Transverse colon (tissue), 4 donors: ENCODE measurements at regions not wholly inside any gene's neighbourhood (a gene's known extent, or its start where the extent isn't known, plus 50 kb on each side); places are given as distances from the start of the nearest gene placed in this dataset.
"Not testable (repeated sequence)": the region's sequence is repeated elsewhere in the genome, so short reads cannot be mapped to it uniquely, and the experiment has no call there.

Source experiments
- DNase-seq: peaks from one replicate; pipeline ENCODE4 v3.0.0-alpha.2; 2019
- H3K27ac ChIP-seq, 4 donors: fragments of 200-600 bp; sonication (generic); 2 replicates each; pipeline ENCODE4 v1.5.1; 2016 to 2018; ENCODE audit warnings: inconsistent platforms in 4 of 4
- H3K27me3 ChIP-seq: fragments of 200-600 bp; sonication (generic); 2 replicates; pipeline ENCODE4 v1.5.1; 2017; ENCODE audit warnings: inconsistent platforms
- H3K36me3 ChIP-seq, 4 donors: fragments of 200-600 bp; sonication (generic); 2 replicates each; pipeline ENCODE4 v1.5.1; 2017 to 2019; ENCODE audit warnings: inconsistent platforms in 4 of 4
- H3K4me1 ChIP-seq, 4 donors: fragments of 200-600 bp; sonication (generic); 2 replicates each; pipeline ENCODE4 v1.5.1; 2017 to 2020; ENCODE audit warnings: inconsistent platforms in 4 of 4
- H3K4me3 ChIP-seq, 4 donors: fragments of 200-600 bp; sonication (generic); 1 replicate in 1 of 4; 2 replicates in 3 of 4; pipeline versions ENCODE4 v1.5.1 to v1.6.1; 2017 to 2019; ENCODE audit warnings: inconsistent platforms in 4 of 4
- H3K9me3 ChIP-seq, 2 donors: fragments of 200-600 bp; sonication (generic); 2 replicates each; pipeline ENCODE4 v1.5.1; 2017 to 2019; ENCODE audit warnings: inconsistent platforms in 2 of 2
- EP300 ChIP-seq: sonication (generic); formaldehyde crosslinking; IDR thresholded peaks from one replicate; pipeline ENCODE4 v1.6.1; 2017; ENCODE audit warnings: antibody characterized with exemption, low read depth
- POLR2A ChIP-seq: fragments of 450-650 bp; IDR thresholded peaks from one replicate; pipeline ENCODE4 v1.6.1; 2016; ENCODE audit warnings: antibody characterized with exemption, mild to moderate bottlenecking, moderate library complexity
- POLR2AphosphoS5 ChIP-seq, 3 donors: sonication (generic); formaldehyde crosslinking; IDR thresholded peaks; one replicate each; pipeline ENCODE4 v1.6.1; 2016; ENCODE audit warnings: antibody characterized with exemption in 3 of 3
- WGBS, 2 donors: methylation state at CpG; one replicate each; pipeline ENCODE4 v1.1.5; 2018; ENCODE audit warnings: low coverage in 1 of 2; 5-methylcytosine and 5-hydroxymethylcytosine counted together
- in situ Hi-C, 4 donors: fragments of 200-750 bp; cut with MboI; loops; one replicate each; pipeline versions ENCODE4 v1.15.0 to v1.15.1; 2017; ENCODE audit warnings: low sequenced_read_pairs in 3 of 4, low pct_ligation_motif_present in 1 of 4, low pct_unique_long_range_greater_than_20kb in 1 of 4
- intact Hi-C: fragments of 100-400 bp; cut with DNase I; formaldehyde crosslinking; loops from one replicate; pipeline ENCODE4 v1.15.1; 2023; ENCODE audit warnings: low total_unique reads
- TF ChIP-seq, protein P1 (sequence below), 5 experiments: fragments of 200-600 bp in 3 of 5; fragments of 450-650 bp in 2 of 5; sonication (generic) in 3 of 5; IDR thresholded peaks; 1 replicate in 2 of 5; 2 replicates in 3 of 5; pipeline ENCODE4 v1.5.1; 2016 to 2017; ENCODE audit warnings: antibody characterized with exemption in 5 of 5, inconsistent platforms in 3 of 5, mild to moderate bottlenecking in 2 of 5, moderate library complexity in 1 of 5

DNA sequence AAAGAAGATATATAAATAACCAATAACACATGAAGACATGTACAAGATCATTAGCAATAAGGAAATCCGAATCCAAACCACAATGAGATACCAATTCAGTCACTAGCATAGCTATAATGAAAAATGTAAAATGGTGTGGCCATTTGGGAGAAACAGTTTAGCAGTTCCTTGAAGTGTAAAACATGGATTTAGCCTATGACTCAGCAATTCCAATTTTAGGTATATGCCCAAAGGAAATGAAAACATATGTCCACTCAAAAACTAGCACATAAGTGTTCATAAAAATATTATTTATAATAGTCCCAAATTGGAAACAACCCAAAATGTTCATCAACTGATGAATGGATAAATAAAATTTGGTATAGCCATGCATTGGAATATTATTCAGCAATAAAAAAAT is 165.5 kb upstream of the CRIM1 start:
- in situ Hi-C loops, result no loop called here

DNA sequence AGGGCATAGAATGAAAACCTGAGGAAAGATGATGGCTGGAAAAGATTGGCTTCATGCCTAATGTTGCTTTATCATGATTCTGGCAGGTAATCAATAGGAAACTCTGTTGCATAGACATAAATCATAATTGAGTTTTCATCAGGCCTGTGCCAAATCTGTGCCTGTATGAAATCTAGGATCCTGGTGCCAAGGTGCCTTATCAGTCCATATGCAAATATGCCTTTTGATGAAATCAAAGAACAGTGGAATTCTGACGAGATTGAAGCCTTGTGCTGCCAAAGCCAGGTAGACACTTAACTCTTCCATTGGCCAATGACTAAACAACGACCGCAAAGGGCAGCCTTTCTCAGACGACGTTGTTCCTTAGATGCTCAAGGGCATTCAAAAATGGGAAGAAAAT is 170.0 kb upstream of the CRIM1 start:
- no peak for DNase-seq
- WGBS, 2 donors, result 82 to 90% methylated on average over 3 to 5 of the region's 5 CpGs
- in situ Hi-C loops, result no loop called here

More for the DNA sequence above, 165.5 kb upstream of the CRIM1 start:
- no peak for TF ChIP-seq POLR2AphosphoS5 (IDR thresholded peaks at IDR 0.05)
- TF ChIP-seq POLR2A, result no peak
- H3K36me3 ChIP-seq, result no peaks in the 10 kb centered on the region
- H3K27me3 ChIP-seq, result no peaks in the 10 kb centered on the region
- H3K27ac ChIP-seq, result no peak overlapping the region
- 64 to 88% methylated on average over 1 of the region's 1 CpG for WGBS, 2 donors
- intact Hi-C loops, result no loop called here
- H3K9me3 ChIP-seq, result no peaks in the 10 kb centered on the region
- no peak for DNase-seq
- no peak overlapping the region for H3K4me3 ChIP-seq
- H3K4me1 ChIP-seq, result no peaks in the 10 kb centered on the region

DNA sequence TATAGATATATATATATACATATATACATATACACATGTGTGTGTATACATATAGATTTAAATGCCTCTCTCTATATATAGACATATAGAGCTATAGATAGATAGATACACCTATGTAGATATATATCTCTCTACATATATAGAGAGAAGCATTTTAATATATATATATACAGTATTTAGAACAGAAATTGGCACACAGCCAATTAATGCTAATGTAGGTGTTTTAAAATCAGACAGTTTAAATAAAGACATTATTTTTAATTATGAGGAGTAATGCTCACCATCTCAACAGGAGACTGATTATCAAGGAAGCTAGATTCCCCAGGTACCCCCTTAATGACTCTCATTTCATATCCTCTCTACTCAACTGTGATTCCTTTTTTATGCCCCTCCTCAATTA is 170.7 kb upstream of the CRIM1 start:
- Histone ChIP-seq H3K36me3 (no peaks in the 10 kb centered on the region), H3K4me1 (no peaks in the 10 kb centered on the region), H3K9me3 (no peaks in the 10 kb centered on the region), H3K27ac (no peak overlapping the region), H3K4me3 (no peak overlapping the region), H3K27me3 (no peaks in the 10 kb centered on the region)
- TF ChIP-seq, protein P1, sequence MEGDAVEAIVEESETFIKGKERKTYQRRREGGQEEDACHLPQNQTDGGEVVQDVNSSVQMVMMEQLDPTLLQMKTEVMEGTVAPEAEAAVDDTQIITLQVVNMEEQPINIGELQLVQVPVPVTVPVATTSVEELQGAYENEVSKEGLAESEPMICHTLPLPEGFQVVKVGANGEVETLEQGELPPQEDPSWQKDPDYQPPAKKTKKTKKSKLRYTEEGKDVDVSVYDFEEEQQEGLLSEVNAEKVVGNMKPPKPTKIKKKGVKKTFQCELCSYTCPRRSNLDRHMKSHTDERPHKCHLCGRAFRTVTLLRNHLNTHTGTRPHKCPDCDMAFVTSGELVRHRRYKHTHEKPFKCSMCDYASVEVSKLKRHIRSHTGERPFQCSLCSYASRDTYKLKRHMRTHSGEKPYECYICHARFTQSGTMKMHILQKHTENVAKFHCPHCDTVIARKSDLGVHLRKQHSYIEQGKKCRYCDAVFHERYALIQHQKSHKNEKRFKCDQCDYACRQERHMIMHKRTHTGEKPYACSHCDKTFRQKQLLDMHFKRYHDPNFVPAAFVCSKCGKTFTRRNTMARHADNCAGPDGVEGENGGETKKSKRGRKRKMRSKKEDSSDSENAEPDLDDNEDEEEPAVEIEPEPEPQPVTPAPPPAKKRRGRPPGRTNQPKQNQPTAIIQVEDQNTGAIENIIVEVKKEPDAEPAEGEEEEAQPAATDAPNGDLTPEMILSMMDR (IDR thresholded peaks at IDR 0.05), result no peak
- TF ChIP-seq POLR2A (no peak), EP300 (no peak), POLR2AphosphoS5 (IDR thresholded peaks at IDR 0.05) (no peak)
- in situ Hi-C loops, result no loop called here
- no peak for DNase-seq
- intact Hi-C loops, result no loop called here

More for the DNA sequence above, 170.0 kb upstream of the CRIM1 start:
- TF ChIP-seq, protein P1 (IDR thresholded peaks at IDR 0.05), result no peak
- TF ChIP-seq POLR2A (no peak), POLR2AphosphoS5 (IDR thresholded peaks at IDR 0.05) (no peak), EP300 (no peak)
- Histone ChIP-seq H3K27me3 (no peaks in the 10 kb centered on the region), H3K9me3 (no peaks in the 10 kb centered on the region), H3K4me3 (no peak overlapping the region), H3K4me1 (no peaks in the 10 kb centered on the region), H3K27ac (no peak overlapping the region), H3K36me3 (no peaks in the 10 kb centered on the region)
- intact Hi-C loops, result no loop called here

DNA sequence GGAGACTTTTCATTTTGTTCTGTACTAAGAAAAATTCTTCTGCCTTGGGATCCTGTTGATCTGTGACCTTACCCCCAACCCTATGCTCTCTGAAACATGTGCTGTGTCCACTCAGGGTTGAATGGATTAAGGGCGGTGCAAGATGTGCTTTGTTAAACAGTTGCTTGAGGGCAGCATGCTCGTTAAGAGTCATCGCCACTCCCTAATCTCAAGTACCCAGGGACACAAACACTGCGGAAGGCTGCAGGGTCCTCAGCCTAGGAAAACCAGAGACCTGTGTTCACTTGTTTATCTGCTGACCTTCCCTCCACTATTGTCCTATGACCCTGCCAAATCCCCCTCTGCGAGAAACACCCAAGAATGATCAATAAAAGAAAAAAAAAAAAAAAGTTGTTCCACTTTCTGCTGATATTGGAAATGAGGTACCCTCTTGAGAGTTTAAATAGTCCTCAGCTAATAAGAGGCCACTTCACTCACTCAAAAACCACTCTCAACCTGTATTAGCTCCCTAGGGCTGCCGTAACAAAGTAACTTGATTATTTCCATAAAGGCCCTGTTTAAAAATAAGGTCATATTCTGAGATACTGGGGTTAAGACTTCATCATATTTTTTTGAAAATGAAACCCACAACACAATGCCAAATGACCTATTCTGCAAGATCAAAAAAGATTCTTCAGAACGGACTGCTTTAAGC is 174.6 kb upstream of the CRIM1 start:
- in situ Hi-C loops, H3K9me3 ChIP-seq, intact Hi-C loops, H3K4me1 ChIP-seq, H3K27ac ChIP-seq, H3K4me3 ChIP-seq, H3K36me3 ChIP-seq, DNase-seq, H3K27me3 ChIP-seq: not testable (repeated sequence)
- WGBS, 2 donors, result 82 to 89% methylated on average over 4 to 7 of the region's 7 CpGs

DNA sequence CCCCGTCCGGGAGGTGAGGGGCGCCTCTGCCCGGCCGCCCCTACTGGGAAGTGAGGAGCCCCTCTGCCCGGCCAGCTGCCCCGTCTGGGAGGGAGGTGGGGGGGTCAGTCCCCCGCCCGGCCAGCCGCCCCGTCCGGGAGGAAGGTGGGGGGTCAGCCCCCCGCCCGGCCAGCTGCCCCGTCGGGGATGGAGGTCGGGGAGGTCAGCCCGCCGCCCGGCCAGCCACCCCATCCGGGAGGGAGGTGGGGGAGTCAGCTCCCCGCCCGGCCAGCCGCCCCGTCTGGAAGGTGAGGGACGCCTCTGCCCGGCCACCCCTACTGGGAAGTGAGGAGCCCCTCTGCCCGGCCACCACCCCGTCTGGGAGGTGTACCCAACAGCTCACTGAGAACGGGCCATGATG is 175.3 kb upstream of the CRIM1 start:
- no CpG with 5 or more reads among the region's 30 CpGs for WGBS, 2 donors
- intact Hi-C loops, H3K4me3 ChIP-seq, DNase-seq, in situ Hi-C loops, H3K27me3 ChIP-seq, H3K36me3 ChIP-seq, H3K9me3 ChIP-seq, H3K27ac ChIP-seq, H3K4me1 ChIP-seq: not testable (repeated sequence)

DNA sequence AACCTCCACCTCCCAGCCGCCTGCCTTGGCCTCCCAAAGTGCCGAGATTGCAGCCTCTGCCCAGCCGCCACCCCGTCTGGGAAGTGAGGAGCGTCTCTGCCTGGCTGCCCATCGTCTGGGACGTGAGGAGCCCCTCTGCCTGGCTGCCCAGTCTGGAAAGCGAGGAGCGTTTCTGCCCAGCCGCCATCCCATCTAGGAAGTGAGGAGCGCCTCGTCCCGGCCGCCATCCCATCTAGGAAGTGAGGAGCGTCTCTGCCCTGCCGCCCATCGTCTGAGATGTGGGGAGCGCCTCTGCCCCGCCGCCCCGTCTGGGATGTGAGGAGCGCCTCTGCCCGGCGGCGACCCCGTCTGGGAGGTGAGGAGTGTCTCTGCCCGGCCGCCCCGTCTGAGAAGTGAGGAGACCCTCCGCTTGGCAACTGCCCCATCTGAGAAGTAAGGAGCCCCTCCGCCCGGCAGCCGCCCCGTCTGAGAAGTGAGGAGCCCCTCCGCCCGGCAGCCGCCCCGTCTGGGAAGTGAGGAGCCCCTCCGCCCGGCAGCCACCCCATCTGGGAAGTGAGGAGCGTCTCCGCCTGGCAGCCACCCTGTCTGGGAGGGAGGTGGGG is 175.8 kb upstream of the CRIM1 start:
- in situ Hi-C loops, intact Hi-C loops, H3K4me1 ChIP-seq, DNase-seq, H3K9me3 ChIP-seq, H3K27ac ChIP-seq, H3K27me3 ChIP-seq, H3K4me3 ChIP-seq, H3K36me3 ChIP-seq: not testable (repeated sequence)
- 100% methylated on average over 1 of the region's 42 CpGs; no CpG with 5 or more reads in 1 of the 2 donors for WGBS, 2 donors
